Activated B cell treated with CpG ODN at 0.5 μM for 24 hours (primary cell): ENCODE measurements at regions not wholly inside any gene's neighbourhood (a gene's known extent, or its start where the extent isn't known, plus 50 kb on each side); places are given as distances from the start of the nearest gene placed in this dataset.

Experiments used
- ATAC-seq: fragments of 200-7000 bp; cut with Tn5 transposase; one replicate; pipeline ENCODE4 v1.10.0; 2021; ENCODE audit warnings: low read depth, mild to moderate bottlenecking, moderate library complexity
- CTCF ChIA-PET: fragments of 350-600 bp; sonication (Branson Sonifier 250); formaldehyde crosslinking; loops from one replicate; lab custom pipeline; 2021; ENCODE audit warnings: antibody characterized with exemption; lab: Charles Lee
- POLR2A ChIA-PET: fragments of 350-600 bp; sonication (Branson Sonifier 250); formaldehyde crosslinking; loops from one replicate; lab custom pipeline; 2021; ENCODE audit warnings: antibody characterized with exemption; lab: Charles Lee
- DNase-seq: peaks from one replicate; pipeline ENCODE4 v3.0.0; 2022
- H3K27ac Mint-ChIP-seq: one replicate; pipeline ENCODE4 v1.8.0; 2020; ENCODE audit warnings: mixed read lengths
- H3K27me3 Mint-ChIP-seq: one replicate; pipeline ENCODE4 v1.8.0; 2021; ENCODE audit warnings: mixed read lengths
- H3K36me3 Mint-ChIP-seq: one replicate; pipeline ENCODE4 v1.8.0; 2021; ENCODE audit warnings: low read depth, mixed read lengths
- H3K4me1 Mint-ChIP-seq: one replicate; pipeline ENCODE4 v1.8.0; 2021; ENCODE audit warnings: mixed read lengths
- H3K4me3 Mint-ChIP-seq: one replicate; pipeline ENCODE4 v1.8.0; 2020; ENCODE audit warnings: mild to moderate bottlenecking, mixed read lengths
- H3K9me3 Mint-ChIP-seq: one replicate; pipeline ENCODE4 v1.8.0; 2020; ENCODE audit warnings: mixed read lengths
- intact Hi-C: fragments of 100-400 bp; cut with micrococcal nuclease; formaldehyde crosslinking; loops from one replicate; pipeline ENCODE4 v1.15.1; 2024
- TF ChIP-seq, protein P1 (sequence below): fragments of 200-600 bp; IDR thresholded peaks from one replicate; pipeline ENCODE4 v1.8.0; 2022; ENCODE audit warnings: antibody characterized with exemption, mild to moderate bottlenecking

DNA sequence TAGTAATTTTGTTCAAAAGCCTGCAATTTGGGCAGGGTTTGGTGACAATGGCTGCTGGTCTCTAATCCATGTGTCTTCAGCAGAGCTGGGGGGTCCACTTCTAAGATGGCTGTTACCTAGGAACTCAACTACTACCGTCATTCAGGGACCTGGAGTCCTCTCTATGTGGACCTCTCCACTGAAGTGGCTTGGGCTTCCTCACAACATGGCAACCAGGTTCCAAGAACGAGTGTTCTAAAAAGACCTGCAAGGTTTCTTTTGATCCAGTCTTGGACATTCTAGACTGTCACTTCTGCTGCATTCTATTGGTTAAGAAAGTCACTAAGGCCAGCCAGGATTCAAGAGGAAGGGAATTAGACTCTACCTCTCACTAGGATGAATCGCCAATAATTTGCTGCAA lies 387.0 kb downstream of the NXPE2 start:
- DNase-seq (no peak), ATAC-seq (no peak)
- H3K4me1 Mint-ChIP-seq: no peaks in the 10 kb centered on the region
- H3K9me3 Mint-ChIP-seq: no peaks in the 10 kb centered on the region
- intact Hi-C loops: no loop called here
- TF ChIP-seq, protein P1, sequence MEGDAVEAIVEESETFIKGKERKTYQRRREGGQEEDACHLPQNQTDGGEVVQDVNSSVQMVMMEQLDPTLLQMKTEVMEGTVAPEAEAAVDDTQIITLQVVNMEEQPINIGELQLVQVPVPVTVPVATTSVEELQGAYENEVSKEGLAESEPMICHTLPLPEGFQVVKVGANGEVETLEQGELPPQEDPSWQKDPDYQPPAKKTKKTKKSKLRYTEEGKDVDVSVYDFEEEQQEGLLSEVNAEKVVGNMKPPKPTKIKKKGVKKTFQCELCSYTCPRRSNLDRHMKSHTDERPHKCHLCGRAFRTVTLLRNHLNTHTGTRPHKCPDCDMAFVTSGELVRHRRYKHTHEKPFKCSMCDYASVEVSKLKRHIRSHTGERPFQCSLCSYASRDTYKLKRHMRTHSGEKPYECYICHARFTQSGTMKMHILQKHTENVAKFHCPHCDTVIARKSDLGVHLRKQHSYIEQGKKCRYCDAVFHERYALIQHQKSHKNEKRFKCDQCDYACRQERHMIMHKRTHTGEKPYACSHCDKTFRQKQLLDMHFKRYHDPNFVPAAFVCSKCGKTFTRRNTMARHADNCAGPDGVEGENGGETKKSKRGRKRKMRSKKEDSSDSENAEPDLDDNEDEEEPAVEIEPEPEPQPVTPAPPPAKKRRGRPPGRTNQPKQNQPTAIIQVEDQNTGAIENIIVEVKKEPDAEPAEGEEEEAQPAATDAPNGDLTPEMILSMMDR: no peak
- ChIA-PET CTCF (no interaction called here), POLR2A (no interaction called here)
- H3K27ac Mint-ChIP-seq: no peak overlapping the region
- H3K4me3 Mint-ChIP-seq: no peak overlapping the region
- H3K36me3 Mint-ChIP-seq: no peaks in the 10 kb centered on the region
- H3K27me3 Mint-ChIP-seq: no peaks in the 10 kb centered on the region

DNA sequence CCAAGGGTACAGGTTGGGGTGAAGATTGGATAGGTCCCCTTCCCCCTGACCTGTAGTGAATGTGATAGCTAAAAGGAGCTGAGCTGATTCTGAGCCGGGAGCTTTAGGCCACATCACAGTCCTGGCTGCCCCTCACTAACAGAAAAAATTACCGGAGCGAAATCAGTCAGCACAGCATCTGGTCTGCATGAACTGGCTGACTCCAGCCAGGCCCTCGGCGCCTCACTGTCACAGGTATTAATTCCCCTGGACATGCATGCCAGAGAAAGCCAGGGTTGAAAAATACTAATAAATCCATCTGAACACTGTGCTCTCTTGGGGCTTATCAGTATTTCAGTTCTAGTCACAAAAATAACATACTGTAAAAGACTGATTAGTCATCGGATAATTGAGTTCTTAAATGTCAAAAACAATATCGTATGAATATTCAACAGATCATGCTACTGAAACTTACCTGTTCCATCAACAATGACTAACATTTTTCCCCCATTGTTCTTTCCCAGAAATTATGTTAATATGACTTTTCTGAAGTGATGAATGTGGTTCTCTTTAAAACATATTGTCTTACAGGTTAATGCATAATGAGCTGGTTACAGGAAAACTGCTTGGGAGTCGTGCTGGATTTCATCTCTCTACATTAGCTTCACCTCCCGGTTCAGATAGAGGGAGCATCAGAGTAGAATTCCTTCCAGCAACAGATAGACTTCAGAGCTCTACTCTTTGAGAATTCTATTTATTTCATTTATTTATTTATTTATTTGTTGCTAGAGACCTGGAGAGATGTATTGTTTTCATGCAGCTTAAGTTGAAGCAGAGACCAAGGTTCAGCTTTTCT lies 387.7 kb downstream of the NXPE2 start:
- no peaks in the 10 kb centered on the region for H3K36me3 Mint-ChIP-seq
- POLR2A ChIA-PET: no interaction called here
- CTCF ChIA-PET: no interaction called here
- intact Hi-C loops: no loop called here
- H3K4me3 Mint-ChIP-seq: no peak overlapping the region
- DNase-seq (no peak), ATAC-seq (no peak)
- no peaks in the 10 kb centered on the region for H3K9me3 Mint-ChIP-seq
- no peaks in the 10 kb centered on the region for H3K27me3 Mint-ChIP-seq
- H3K4me1 Mint-ChIP-seq: no peaks in the 10 kb centered on the region
- TF ChIP-seq, protein P1: no peak
- H3K27ac Mint-ChIP-seq: no peak overlapping the region

DNA sequence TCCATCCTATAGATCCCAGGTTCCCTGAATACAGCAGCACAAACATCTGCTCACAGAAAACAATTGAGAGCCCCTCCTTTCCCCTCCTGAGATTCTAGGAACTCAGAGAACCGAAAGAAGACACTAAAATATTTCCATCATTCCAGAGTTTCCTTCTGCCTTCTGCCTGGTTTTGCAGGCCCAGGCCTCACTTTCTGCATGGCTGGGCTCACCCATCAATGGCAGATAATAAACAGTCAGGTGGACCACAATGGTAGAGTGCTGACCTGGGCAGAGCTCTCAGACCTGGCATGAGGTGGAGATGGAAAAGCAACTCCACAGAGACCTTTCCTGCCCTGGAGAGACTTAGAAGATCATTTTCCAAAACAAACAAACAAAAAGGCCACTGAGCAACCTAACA lies 389.1 kb downstream of the NXPE2 start:
- intact Hi-C loops: no loop called here
- CTCF ChIA-PET: no interaction called here
- DNase-seq (no peak), ATAC-seq (no peak)
- H3K27ac Mint-ChIP-seq: no peak overlapping the region
- POLR2A ChIA-PET: no interaction called here
- TF ChIP-seq, protein P1: no peak
- H3K9me3 Mint-ChIP-seq: no peaks in the 10 kb centered on the region
- H3K27me3 Mint-ChIP-seq: no peaks in the 10 kb centered on the region
- no peak overlapping the region for H3K4me3 Mint-ChIP-seq
- H3K4me1 Mint-ChIP-seq: no peaks in the 10 kb centered on the region
- H3K36me3 Mint-ChIP-seq: no peaks in the 10 kb centered on the region

DNA sequence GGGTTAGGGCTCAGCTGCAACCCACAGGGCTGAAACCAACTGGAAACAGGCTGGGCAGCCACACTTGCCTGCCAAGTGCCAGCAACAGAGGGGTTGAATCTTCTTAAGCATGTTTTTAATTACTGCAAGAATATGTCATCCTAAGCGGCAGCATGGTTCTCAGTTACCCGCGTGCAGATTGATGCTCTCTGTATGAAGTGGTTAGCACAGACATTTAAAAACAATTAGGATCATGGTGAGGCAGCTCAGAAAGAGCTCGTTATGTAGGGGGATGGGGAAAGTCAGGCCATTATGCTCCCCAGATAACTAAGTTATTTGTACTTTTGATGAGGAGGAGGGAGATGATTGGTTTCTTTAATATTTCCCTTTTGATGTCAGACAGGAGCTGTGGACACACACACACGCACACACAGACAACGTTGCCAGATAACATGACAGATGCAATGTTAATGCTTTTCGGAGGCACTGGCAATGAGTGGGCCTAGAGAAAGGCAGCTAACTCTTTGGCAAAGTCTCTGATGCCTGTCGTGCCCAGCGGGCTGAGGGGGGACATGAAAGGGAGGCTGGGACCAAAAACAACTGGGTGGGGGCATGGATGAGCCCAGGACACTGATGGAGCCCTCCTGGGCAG lies 389.7 kb downstream of the NXPE2 start:
- Mint-ChIP-seq H3K9me3 (no peaks in the 10 kb centered on the region), H3K4me1 (no peaks in the 10 kb centered on the region), H3K4me3 (no peak overlapping the region), H3K27me3 (no peaks in the 10 kb centered on the region), H3K36me3 (no peaks in the 10 kb centered on the region), H3K27ac (no peak overlapping the region)
- intact Hi-C loops: no loop called here
- TF ChIP-seq, protein P1: no peak
- DNase-seq: no peak
- ChIA-PET POLR2A (no interaction called here), CTCF (no interaction called here)
- ATAC-seq: no peak

DNA sequence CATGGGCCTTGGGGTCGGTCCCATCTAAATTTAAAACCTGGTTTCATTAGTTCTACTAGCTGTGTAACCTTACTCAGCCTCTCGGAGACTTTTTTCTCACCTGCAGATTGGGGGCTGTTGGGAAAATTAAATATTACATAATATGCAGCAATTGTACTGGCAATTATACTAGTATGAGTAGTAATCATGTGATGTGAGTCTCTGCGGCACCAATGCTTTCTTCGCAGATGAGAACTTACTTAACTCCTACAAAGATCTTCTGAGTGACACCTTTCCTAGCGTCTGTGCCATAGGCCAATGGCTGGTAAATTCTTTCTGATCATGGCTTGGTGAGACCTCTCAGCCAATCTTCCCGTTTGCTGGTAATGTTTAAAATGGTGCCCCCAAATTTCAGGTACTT lies 391.3 kb downstream of the NXPE2 start:
- no peak for DNase-seq
- intact Hi-C loops: no loop called here
- no peaks in the 10 kb centered on the region for H3K27me3 Mint-ChIP-seq
- H3K4me3 Mint-ChIP-seq: no peak overlapping the region
- POLR2A ChIA-PET: no interaction called here
- no peaks in the 10 kb centered on the region for H3K36me3 Mint-ChIP-seq
- TF ChIP-seq, protein P1: no peak
- no peak for ATAC-seq
- H3K4me1 Mint-ChIP-seq: no peaks in the 10 kb centered on the region
- no peak overlapping the region for H3K27ac Mint-ChIP-seq
- CTCF ChIA-PET: no interaction called here
- no peaks in the 10 kb centered on the region for H3K9me3 Mint-ChIP-seq
